ENCODE measurements at regions not wholly inside any gene's neighbourhood (a gene's known extent, or its start where the extent isn't known, plus 50 kb on each side); places are given as distances from the start of the nearest gene placed in this dataset.
A peak's percentile ranks its signal among the peaks of the same experiment; 100 is the strongest.

DNA sequence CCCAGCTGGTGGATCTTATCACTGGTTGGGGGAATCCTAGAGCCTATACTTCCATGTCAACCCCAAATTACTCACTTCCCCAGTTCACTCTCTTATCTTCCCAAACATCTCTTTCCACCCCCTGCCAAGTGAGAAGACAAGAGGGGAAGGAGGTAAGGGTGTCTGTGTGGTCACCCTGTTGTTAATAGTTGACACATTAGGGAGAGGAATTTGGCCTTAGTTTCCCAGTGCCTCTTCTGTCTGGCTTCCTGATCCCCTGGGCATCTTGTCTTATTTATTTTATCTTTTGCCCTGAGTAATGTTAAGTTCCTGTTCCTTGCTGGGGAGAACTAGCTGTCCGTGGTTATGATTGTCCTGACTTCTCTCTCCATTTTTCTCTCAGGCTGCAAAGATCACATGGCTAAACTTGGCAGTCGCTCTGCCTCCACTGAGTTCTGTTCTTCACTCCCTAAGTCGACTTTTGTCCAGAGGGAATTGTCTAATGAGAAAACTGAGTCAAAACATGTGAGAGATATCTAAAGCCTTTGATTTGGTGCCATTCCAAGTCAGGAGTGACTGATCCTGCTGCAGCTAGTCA, 157.1 kb upstream of the SYT6 start:
- no peak for DNase-seq

DNA sequence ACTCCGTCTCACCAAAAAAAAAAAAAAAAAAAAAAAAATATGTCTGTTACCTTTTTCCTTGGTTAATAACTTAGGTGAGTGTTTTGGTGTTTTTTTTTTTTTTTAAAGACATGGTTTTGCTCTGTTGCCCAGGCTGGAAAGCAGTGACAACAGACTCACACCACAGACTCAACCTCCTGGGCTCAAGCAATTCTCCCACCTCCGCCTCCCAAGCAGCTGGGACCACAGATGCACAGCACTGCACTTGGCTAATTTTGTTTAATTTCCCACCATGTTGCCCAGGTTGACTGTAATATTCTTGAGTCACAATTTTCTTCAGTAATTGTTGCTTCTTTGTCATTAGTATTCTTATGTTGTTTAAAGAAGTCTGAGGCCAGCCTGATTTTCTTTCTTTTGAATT, 149.2 kb upstream of the SYT6 start:
- DNase-seq = no peak

DNA sequence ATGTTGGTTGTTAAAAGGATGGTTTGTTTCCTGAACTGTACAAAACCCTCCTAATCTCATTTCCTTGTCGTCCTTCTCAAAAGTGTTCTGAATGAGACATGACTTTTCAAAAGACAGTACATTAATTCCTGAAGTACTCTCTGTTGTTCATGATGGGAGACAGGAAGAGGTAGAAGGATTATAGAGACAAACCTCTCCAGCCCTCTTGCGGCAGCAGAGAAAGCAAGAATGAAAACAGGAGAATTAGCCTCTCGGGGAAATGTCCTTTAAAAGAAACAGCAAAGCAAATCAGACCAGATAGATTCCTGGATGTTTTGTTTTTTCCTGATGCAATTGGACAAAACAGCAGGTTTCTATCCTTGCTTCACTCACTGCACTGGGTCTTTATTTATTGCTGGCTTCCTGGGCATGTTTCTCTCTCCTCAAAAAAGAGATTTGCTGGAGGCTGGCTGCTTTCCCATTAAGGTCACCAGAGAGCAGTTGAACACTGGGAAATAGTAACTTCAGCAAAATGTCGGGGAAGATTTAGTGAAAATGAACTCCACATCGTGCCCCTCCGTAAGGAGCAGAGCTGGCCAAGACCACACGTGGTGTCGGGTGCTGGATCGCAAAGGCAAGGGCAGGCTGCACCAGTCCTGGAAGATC, 145.8 kb upstream of the SYT6 start:
- no peak for DNase-seq

DNA sequence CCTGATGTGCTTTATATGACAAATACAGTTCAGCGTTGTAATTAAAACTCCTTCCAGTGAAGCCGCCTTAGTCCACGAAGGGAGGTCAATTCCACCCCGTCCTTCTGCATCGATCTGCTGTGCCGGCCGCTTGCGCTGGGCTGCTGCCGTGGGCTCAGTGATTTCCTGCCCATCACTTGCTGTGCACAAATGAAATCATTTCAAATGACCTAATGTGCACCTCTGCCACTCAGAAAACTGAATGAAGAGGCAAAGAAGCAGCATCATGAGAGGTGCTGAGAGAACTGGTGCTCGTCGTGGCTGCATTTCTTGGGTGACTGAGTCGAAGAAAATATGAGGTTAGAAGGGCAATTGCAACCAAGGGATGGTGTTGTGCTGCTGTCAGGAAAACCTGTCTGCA, 144.3 kb upstream of the SYT6 start:
- DNase-seq = no peak

DNA sequence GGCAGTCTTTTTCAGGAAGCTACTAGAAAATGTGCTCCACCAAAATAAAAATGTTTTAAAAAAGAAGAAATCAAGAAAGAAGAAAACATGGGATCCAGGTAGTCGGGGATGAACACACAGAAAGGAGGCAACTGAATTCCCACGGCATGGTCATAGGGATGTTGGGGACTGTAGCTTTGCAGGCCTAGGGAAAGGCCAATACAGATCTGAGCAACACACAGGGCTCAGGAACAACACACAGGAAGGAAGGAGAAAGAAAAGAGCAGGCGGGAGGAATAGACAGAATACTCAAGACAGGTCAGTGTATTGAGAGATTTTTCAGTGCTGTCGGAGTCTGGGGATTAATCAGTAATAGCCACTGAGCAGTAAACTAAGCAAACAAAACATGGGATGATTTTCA, 142.7 kb upstream of the SYT6 start:
- no peak for DNase-seq

DNA sequence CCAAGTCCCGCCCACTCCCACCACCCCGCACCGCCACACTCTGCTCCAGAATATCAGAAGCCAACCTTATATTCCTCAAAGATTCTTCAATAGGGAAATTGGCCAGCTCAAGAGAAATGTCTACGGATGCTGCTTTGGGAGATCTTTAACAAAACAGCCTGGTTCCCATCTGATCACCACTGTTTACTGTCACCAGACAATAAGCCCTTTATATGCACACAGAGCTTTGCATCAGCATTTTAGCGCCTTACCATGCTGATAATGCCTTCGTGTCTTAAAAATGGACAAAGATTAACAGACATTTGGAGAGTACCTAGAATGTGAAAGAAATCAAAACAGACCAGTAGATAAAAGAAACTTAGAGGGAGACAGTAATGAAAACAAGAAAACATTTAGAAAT, 141.7 kb upstream of the SYT6 start:
- DNase-seq = no peak

DNA sequence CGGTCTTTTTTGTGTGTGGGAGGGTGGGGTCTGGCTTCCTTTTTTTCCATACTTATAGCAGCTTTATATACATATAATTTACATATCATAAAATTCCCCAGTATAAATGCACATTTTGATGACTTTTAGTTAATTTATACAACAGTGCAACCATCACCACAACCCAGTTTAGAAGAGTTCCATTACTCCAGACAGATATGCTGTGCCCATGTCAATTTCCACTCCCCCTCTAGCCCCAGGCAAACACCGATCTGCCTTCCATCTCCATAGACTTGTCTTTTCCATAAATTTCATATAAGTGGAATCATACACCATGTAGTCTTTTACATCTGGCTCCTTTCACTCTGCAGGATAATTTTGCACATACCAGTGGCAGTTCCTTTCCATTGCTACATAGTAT, 139.2 kb upstream of the SYT6 start:
- no peak for DNase-seq

DNA sequence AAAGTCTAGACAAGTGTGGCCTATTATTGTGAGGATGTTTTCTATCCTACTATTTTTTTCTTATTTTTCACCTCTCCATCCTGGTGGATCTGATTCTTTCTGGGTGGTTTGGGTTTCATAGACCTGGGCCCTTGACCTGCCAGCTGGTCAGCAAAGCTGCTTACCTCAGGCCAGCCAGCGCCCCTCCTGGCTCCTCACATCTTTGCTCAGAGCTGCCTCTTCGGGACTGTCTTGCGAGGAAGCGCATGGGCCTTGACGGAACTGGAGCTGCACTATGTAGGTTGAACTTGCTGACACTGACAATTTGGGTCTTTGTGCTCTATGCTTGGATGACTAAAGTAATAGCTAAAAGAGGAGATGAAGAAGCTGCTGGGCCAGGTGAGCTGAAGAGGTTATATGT, 138.5 kb upstream of the SYT6 start:
- DNase-seq = no peak

DNA sequence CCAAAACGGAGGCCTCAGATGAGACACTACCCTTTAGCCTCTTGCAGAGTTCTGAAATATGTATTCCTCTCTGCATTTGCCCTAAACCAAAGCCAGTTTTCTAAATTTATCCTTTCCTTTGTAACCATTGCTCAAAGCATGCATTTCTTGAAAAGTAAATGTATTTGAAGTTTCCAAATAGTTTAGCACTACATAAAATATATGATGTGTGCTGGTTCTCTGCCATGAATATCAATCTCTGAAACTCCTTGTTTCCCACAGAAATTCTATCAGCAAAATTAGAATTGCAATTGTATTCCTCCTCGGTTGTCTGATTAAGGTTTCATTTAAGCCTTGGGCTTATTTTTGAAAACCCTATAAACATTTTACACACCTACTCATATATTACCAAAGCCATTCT, 137.1 kb upstream of the SYT6 start:
- no peak for DNase-seq

DNA sequence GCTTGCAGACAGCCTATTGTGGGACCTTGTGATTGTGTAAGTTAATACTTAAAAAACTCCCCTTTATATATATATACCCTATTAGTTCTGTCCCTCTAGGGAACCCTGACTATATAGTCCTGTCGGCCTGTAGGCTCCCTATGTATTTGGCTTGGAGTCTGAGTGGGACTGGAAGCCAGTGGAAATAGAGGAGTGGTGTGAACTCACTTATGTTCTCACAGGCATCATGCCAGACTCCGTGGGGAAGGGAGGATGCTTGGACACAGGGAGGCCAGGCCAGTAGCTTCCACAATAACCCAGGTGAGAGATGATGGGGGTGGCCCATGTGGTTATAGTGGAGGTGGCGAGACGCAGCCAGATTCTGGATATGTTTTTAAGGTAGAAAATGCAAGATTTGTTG, 136.7 kb upstream of the SYT6 start:
- DNase-seq = no peak

DNA sequence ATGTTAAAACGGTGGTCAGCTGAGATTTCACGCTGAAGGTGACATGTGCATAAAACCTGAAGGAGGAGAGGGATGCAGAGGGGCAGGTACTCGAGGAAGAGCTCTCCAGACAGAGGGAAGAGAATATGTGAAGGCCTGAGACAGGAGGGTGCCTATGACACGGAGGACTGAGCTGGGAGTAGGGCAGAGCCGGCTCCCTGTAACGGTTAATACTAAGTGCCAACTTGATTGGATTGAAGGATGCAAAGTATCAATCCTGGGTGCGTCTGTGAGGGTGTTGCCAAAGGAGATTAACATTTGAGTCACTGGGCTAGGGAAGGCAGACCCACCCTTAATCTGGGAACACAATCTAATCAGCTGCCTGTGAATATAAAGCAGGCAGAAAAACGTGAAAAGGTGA, 136.2 kb upstream of the SYT6 start:
- no peak for DNase-seq

DNA sequence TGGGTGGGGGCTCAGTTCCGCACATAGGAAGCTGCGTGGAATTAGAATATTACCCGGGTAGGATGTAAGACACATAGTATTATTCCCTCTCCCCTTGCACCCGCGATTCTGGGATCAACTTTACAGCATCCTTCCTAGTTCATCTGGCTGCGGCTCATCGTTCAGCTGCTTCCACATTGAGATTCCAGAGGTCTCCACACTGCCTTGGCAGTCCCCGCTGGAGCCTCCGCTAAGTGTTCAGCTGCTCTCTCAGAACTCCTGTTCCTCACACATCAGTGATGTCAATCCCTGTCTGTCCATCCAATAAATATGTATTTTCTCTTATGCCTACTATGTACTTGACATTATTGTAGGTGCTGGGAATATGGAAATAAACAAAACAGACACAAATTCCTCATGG, 135.6 kb upstream of the SYT6 start:
- DNase-seq = no peak

DNA sequence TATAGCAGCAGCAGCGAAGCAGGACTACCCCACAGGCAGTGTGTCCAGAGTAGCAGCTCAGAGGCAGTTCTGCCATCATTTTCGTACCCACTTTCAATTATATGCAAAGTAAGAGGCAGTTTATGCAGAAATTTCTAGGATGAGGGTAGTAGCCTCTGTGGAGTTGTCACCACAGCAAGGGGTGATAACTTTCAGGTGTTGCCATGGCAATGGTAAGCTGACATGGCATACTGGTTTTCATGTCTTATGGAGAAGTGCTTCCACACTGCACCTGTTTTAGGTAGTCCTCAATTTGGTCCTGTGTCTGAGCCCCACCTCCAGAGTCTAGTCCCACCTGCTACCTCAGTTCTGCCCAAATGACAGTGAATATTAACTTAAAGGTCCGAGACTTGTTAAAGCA, 133.3 kb upstream of the SYT6 start:
- DNase-seq = no peak

DNA sequence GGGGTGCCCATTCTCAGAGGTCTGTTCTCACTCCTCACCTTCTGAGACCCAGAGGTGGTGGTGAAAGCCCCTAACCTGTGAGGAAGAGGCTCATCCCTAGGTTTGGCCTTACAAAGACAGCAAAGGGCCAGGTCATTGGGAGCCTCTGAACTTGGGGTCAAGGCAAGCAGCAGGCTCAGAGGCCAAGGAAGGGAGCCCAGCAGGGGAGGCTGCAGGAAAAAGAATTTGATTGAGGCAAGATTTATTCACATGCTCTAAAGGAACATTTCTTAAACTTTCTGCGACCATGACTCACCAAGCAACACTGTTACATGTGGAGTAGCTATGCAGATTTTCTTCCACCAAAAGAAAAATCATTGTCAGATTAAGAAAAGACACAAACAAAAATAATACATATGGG, 132.5 kb upstream of the SYT6 start:
- no peak for DNase-seq

DNA sequence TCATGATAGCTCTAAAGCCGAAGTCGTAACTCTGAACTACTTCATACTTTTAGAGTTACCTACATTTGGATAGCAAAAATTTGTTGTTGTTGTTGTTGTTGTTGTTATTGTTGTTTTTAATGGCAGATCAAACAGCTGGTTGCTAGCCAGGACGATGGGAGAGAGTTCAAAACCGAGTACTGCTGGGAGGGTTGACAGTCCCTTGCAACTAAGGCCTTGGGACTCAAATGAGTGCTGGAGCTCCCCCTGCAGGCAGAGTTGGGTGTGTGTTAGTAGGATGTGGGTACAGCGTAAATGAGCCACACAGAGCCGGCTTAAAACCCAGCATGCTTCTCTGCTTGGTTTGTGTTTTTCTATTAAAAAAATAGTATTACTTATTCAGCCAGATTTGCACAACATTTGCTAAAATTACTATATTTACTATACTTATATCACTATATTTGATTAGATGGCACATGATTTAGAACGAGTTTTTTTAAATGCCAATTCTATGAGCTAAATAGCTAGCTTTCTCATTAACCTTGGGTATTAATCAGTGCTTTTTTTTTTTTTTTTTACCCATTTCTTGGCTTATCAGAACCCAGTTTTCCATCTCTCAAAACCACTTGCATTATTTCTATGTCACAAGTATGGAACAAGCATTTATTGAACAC, 129.2 kb upstream of the SYT6 start:
- peak; percentile 79 for DNase-seq

DNA sequence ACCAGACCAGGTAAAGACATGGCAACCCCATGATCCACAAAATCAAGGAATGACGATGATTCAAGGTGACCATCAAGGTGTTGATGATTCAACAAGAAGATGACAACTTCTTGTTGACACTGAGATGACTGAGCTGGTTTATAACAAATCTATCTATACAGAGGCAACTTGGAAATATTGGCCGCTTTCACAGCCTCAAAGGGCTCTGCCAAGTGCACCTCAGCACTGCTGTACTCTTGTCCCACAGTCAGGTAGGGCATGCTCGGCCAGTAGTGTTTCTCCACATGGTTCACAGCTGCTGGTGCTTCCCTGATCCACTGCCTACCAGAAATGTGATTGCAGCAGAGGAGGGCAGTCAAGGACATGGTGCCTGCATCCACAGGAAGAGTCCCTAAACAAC, 125.2 kb upstream of the SYT6 start:
- no peak for DNase-seq

DNA sequence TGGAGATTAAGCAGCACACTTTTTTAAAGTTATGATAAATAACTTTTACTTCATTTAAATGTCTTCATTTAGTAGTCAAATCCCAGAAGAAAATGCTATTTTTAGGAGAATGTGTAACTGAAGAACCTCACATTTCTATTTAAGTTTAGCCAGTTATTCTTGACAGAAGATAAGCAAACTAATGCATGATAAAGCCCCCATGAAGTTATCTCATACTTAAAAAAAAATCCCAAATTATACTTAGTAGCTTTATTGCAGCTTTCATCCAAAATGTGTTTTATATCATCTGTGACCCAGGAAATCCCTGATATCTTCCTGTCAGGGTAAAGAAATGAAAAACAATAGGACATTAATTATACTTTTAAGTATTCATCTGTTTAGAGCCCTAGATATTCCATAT, 124.8 kb upstream of the SYT6 start:
- no peak for DNase-seq

DNA sequence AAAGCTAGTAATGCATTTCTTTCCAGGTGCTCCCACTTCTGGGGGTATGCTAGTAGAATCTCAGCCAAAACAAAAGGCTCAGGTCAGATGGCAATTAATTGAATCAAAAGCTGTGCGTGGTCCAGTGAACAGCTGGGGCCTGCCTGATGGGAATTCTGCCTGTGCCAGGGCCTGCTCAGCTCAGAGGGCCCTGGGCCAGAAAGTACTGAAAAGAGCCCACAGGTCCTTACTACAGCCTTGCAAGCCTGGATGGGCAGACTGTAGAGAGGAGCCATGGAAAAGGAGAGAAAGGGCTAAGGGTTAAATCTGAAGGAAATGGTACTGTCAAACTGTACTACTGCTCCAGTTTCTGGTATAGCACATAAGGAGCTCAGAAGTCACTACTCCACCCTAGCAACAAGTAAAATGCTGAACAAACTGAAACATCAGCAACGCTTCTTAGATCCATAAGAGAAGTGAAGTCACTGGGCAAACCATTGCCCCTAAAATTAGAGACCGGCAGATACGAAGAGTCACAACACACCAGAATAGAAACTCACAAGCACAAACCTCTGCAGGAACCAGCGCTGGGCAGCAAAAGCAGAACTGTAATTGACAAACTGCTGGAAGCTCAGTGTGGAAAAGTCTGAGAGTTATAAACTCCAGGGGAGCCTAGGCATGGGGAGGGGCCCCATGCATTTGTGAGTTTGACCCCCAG, 121.1 kb upstream of the SYT6 start:
- no peak for DNase-seq

DNA sequence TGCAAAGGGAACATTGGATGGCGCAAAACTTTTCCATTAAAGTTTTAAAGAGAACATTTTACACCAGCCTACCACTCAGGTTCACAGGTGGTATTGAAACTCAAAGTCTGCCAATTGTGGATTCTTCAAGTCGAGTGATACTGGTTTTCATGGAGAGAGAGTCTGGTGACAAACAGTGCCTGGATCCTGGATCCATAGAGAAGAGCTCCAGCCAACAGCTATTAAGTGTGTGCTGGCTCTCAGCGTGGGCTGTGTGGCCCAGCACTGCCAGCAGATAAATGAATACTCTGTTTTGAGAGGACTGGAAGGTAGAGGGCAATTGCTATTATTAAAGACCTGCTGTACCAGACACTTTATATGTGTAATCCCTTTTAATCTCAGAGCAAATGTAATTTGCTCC, 118.9 kb upstream of the SYT6 start:
- DNase-seq = no peak

DNA sequence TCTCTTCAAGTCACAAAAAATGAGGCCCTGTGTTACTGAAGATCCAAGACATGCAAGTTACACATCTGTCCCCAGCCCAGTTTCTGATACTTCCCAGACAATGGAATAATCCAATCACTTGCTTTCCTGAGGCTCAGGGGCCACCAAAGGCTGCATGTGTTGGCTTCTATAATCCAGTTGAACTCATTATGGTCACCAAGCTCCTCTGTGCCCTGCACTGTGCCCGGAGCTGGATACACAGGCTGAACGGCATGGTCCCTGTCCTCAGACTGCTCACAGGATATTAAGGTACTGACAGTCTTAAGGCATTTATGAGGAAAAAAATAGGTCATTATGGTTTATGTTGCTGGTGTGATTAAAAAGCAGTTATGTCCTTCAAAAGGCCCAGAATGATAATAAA, 117.0 kb upstream of the SYT6 start:
- DNase-seq = no peak

DNA sequence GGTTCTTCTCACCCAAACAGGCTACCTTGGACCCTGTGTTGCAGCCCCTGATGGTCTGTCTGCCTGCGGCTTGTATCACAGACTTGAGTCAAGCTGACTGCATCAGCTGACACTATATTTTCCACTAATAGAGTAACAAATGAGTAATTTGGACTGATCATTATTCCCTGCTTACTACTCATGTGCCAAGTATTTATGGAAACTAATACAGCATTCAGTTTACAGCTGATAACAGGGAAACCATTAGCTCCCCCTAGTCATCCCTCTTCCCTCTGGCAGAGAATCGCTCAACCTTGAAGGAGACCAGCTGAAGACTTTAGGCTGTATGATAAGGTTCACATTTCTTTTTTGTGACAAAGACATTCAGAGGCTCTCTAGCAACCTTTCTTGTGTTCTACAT, 116.6 kb upstream of the SYT6 start:
- DNase-seq = no peak

DNA sequence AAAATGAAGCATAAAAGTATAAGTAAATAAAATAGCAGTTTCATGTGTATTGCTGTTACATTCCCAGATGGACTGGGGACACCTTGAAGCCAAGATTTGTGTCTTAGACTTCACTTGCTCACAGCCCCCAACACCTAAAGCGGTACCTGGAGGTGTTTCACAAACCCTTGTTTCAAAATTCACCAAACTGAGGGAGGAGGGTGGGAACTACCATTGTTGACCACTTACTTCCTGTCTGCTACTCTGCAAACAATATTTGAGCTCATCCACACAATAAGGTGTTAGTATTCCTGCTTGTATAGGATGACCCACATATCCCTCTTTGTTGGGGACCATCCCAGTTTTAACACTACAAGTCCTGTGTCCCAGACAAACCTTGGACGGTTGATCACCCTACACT, 115.9 kb upstream of the SYT6 start:
- no peak for DNase-seq

DNA sequence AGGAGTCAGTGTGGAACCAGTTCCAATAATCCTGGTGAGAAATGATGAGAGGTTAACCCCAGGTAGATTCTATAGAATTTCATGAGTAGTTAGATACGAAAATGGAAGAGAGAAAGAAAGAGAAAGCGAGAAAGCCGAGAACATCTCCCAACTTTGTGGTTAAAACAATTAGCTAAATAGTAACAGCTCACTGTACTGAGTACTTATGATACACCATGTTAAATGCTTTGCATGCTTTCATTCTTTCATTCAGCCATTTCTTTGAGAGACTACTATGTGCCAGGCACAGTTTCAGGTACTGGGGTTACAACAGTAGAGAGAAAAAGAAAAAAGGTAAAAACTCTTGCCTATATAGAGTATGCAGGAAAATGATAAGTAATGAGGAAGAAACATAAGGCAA, 109.7 kb upstream of the SYT6 start:
- DNase-seq = no peak

DNA sequence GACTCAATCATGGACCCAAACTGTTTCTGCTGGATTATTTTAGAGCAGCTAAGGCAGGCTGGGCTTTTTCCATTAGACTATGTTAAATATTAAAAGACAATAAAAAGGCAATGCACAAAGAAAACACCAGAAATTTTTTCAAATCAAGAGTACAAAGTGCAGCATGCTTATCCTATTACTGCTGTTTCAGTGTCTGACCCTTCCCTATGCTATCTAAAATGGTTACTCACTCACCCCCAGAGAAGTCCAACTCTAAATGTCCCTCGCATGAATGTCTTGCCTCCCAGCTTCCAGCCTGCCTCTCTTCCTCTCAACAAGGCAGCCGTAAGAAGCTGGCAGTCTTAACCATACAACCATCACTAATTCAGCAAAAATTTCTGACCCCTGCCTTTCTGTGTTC, 108.7 kb upstream of the SYT6 start:
- DNase-seq = no peak

Data from activated CD4-positive, CD25-positive, alpha-beta regulatory T cell treated with anti-CD3 and anti-CD28 coated beads, Interleukin-2, amount 50 U/mL, for 72 hours (primary cell).